HCEC 1CT (cell line): ENCODE measurements at regions not wholly inside any gene's neighbourhood (a gene's known extent, or its start where the extent isn't known, plus 50 kb on each side); places are given as distances from the start of the nearest gene placed in this dataset.
"Not testable (repeated sequence)": the region's sequence is repeated elsewhere in the genome, so short reads cannot be mapped to it uniquely, and the experiment has no call there.

Experiments used
- DNase-seq: peaks from one replicate; pipeline ENCODE4 v3.0.0-alpha.2; 2017

- DNase-seq, result no peak
These were observed 128.2 kb downstream of the PPIAL4G start for GRCh38 chr1:148354913-148355308.

GRCh38 chr1:148354284-148354912 is 128.7 kb downstream of the PPIAL4G start:
- DNase-seq, result no peak

- peak; percentile 87 for DNase-seq
These were observed 129.4 kb downstream of the PPIAL4G start for GRCh38 chr1:148353461-148354283.

- DNase-seq, result no peak
These were observed 130.5 kb downstream of the PPIAL4G start for GRCh38 chr1:148352470-148353053.

- DNase-seq, result no peak
These were observed 135.3 kb downstream of the PPIAL4G start for GRCh38 chr1:148347781-148348180.

- DNase-seq, result peak; percentile 32
These were observed 137.4 kb downstream of the PPIAL4G start for GRCh38 chr1:148345659-148346151.

- not testable (repeated sequence) for DNase-seq
These were observed 138.5 kb downstream of the PPIAL4G start for GRCh38 chr1:148344651-148345050.

GRCh38 chr1:148341729-148342128 is 141.4 kb downstream of the PPIAL4G start:
- DNase-seq, result not testable (repeated sequence)

GRCh38 chr1:148336121-148336918 is 146.8 kb downstream of the PPIAL4G start:
- DNase-seq, result not testable (repeated sequence)

GRCh38 chr1:148334339-148335130 is 148.6 kb downstream of the PPIAL4G start:
- peak; percentile 96 for DNase-seq

- DNase-seq, result no peak
These were observed 149.2 kb downstream of the PPIAL4G start for GRCh38 chr1:148333875-148334338.

GRCh38 chr1:148328884-148329283 is 154.2 kb downstream of the PPIAL4G start:
- no peak for DNase-seq

- not testable (repeated sequence) for DNase-seq
These were observed 158.1 kb downstream of the PPIAL4G start for GRCh38 chr1:148325031-148325430.

- not testable (repeated sequence) for DNase-seq
These were observed 158.6 kb downstream of the PPIAL4G start for GRCh38 chr1:148324465-148324864.

GRCh38 chr1:148320079-148320478 is 163.0 kb downstream of the PPIAL4G start:
- not testable (repeated sequence) for DNase-seq

- no peak for DNase-seq
These were observed 164.2 kb downstream of the PPIAL4G start for GRCh38 chr1:148318904-148319242.

GRCh38 chr1:148318123-148318903 is 164.8 kb downstream of the PPIAL4G start:
- no peak for DNase-seq

- no peak for DNase-seq
These were observed 165.4 kb upstream of the NBPF11 start for GRCh38 chr1:148317288-148317985.

- peak; percentile 9 for DNase-seq
These were observed 163.2 kb upstream of the NBPF11 start for GRCh38 chr1:148315071-148315811.

GRCh38 chr1:148310807-148311206 is 158.7 kb upstream of the NBPF11 start:
- DNase-seq, result no peak
